SK-N-SH (cell line): ENCODE measurements at regions not wholly inside any gene's neighbourhood (a gene's known extent, or its start where the extent isn't known, plus 50 kb on each side); places are given as distances from the start of the nearest gene placed in this dataset.
A peak's percentile ranks its signal among the peaks of the same experiment; 100 is the strongest.

ENCODE experiments used
- CTCF ChIA-PET: fragments of 300-600, 350-600 bp; formaldehyde crosslinking; extraction: SDS; loops from one replicate; lab custom pipeline; 2021; lab: Yijun Ruan, JAX
- POLR2A ChIA-PET: fragments of 350-600 bp; sonication (Branson Sonifier 250); formaldehyde crosslinking; extraction: SDS; loops from one replicate; lab custom pipeline; 2020; ENCODE audit warnings: antibody characterized with exemption, inconsistent platforms; lab: Yijun Ruan, JAX
- DNase-seq: peaks from one replicate; pipeline ENCODE4 v3.0.0; 2012
- H2AFZ ChIP-seq: fragments of 200-600 bp; sonication (generic); 2 replicates; pipeline ENCODE4 v1.8.1; 2016; ENCODE audit warnings: antibody characterized with exemption, mild to moderate bottlenecking, low read depth
- H3F3A ChIP-seq: fragments of 200-600 bp; sonication (generic); replicated peaks from 2 replicates; pipeline ENCODE3; 2016; ENCODE audit warnings: antibody characterized with exemption, mild to moderate bottlenecking; ENCODE audit not compliant: insufficient read depth
- H3K27ac ChIP-seq, 2 experiments: fragments of 200-500 bp in 1 of 2; fragments of 200-600 bp in 1 of 2; sonication (Bioruptor generic) in 1 of 2; sonication (generic), shearing (Covaris generic) in 1 of 2; 2 replicates each; pipeline versions ENCODE4 v1.5.1 to v1.6.1; 2014 to 2016; ENCODE audit warnings: low read depth in 2 of 2, inconsistent platforms in 1 of 2, low read length in 1 of 2, mild to moderate bottlenecking in 1 of 2, mixed read lengths in 1 of 2
- H3K27me3 ChIP-seq: fragments of 200-600 bp; sonication (generic), shearing (Covaris generic); 2 replicates; pipeline ENCODE4 v1.6.1; 2016; ENCODE audit warnings: mixed run types; ENCODE audit not compliant: insufficient read depth
- H3K36me3 ChIP-seq, 2 experiments: fragments of 200-500 bp in 1 of 2; fragments of 200-600 bp in 1 of 2; sonication (Bioruptor generic) in 1 of 2; sonication (generic) in 1 of 2; replicated peaks in 1 of 2; 2 replicates each; pipeline versions ENCODE3 to v1.5.1; 2014 to 2016; ENCODE audit warnings: low read length in 1 of 2, mild to moderate bottlenecking in 1 of 2; ENCODE audit not compliant: insufficient read depth in 2 of 2, control insufficient read depth in 1 of 2
- H3K4me1 ChIP-seq, 2 experiments: fragments of 200-500 bp in 1 of 2; fragments of 200-600 bp in 1 of 2; sonication (Bioruptor generic) in 1 of 2; sonication (generic), shearing (Covaris generic) in 1 of 2; 2 replicates each; pipeline versions ENCODE4 v1.5.1 to v1.6.1; 2014 to 2016; ENCODE audit warnings: low read depth in 1 of 2, low read length in 1 of 2, mixed run types in 1 of 2; ENCODE audit not compliant: insufficient read depth in 2 of 2, control insufficient read depth in 1 of 2
- H3K4me2 ChIP-seq: fragments of 200-600 bp; sonication (generic), shearing (Covaris generic); 2 replicates; pipeline ENCODE4 v1.6.1; 2017; ENCODE audit warnings: mixed run types
- H3K4me3 ChIP-seq, 2 experiments: fragments of 200-500 bp in 1 of 2; fragments of 200-600 bp in 1 of 2; sonication (Bioruptor generic) in 1 of 2; sonication (generic), shearing (Covaris generic) in 1 of 2; 2 replicates each; pipeline versions ENCODE4 v1.5.1 to v1.8.1; 2014 to 2016; ENCODE audit warnings: low read depth in 2 of 2, inconsistent platforms in 1 of 2, low read length in 1 of 2, mild to moderate bottlenecking in 1 of 2, mixed read lengths in 1 of 2, moderate library complexity in 1 of 2
- H3K79me2 ChIP-seq: fragments of 200-600 bp; sonication (generic); 2 replicates; pipeline ENCODE4 v1.8.1; 2017; ENCODE audit warnings: mild to moderate bottlenecking; ENCODE audit not compliant: insufficient read depth
- H3K9ac ChIP-seq: fragments of 200-600 bp; sonication (generic); 2 replicates; pipeline ENCODE4 v1.6.1; 2017; ENCODE audit warnings: mixed run types
- H3K9me2 ChIP-seq: fragments of 200-600 bp; sonication (generic); 2 replicates; pipeline ENCODE4 v1.6.1; 2017; ENCODE audit warnings: mixed run types
- H3K9me3 ChIP-seq: fragments of 200-600 bp; sonication (generic); 2 replicates; pipeline ENCODE4 v1.6.1; 2017; ENCODE audit warnings: mixed run types, mild to moderate bottlenecking, moderate library complexity
- H4K20me1 ChIP-seq: fragments of 200-600 bp; sonication (generic); 2 replicates; pipeline ENCODE4 v1.6.1; 2017; ENCODE audit warnings: mild to moderate bottlenecking, mixed run types; ENCODE audit not compliant: insufficient read depth
- EP300 ChIP-seq, 2 experiments: IDR thresholded peaks; 2 replicates each; pipeline versions ENCODE4 v1.4.0 to v1.6.1; 2012; ENCODE audit warnings: borderline replicate concordance in 1 of 2, low read depth in 1 of 2, low read length in 1 of 2
- FOSL2 ChIP-seq: IDR thresholded peaks from 2 replicates; pipeline ENCODE4 v1.4.0; 2012; ENCODE audit warnings: low read depth, mild to moderate bottlenecking, moderate library complexity, borderline replicate concordance
- FOXJ3 ChIP-seq: sonication (generic); formaldehyde crosslinking; IDR thresholded peaks from 2 replicates; pipeline ENCODE4 v1.5.1; 2020; ENCODE audit warnings: mild to moderate bottlenecking, missing genetic modification reagents
- GABPA ChIP-seq: IDR thresholded peaks from 2 replicates; pipeline ENCODE4 v1.4.0; 2012; ENCODE audit warnings: low read depth, mild to moderate bottlenecking
- GATA2 ChIP-seq: sonication (generic); formaldehyde crosslinking; IDR thresholded peaks from 2 replicates; pipeline ENCODE4 v1.5.0; 2020; ENCODE audit warnings: mild to moderate bottlenecking, missing genetic modification reagents
- JUND ChIP-seq: IDR thresholded peaks from 2 replicates; pipeline ENCODE4 v1.4.0; 2012
- MEF2A ChIP-seq: IDR thresholded peaks from 2 replicates; pipeline ENCODE4 v1.4.0; 2012; ENCODE audit warnings: low read depth, borderline replicate concordance
- NRF1 ChIP-seq: IDR thresholded peaks from 2 replicates; pipeline ENCODE4 v1.6.1; 2012; ENCODE audit warnings: low read depth, mild to moderate bottlenecking, low read length
- REST ChIP-seq: IDR thresholded peaks from 2 replicates; pipeline ENCODE4 v1.6.1; 2012; ENCODE audit warnings: mild to moderate bottlenecking, low read depth, low read length, moderate library complexity
- RXRA ChIP-seq: IDR thresholded peaks from 2 replicates; pipeline ENCODE4 v1.4.0; 2012; ENCODE audit warnings: low read depth, mild to moderate bottlenecking, borderline replicate concordance
- SIN3A ChIP-seq: IDR thresholded peaks from 2 replicates; pipeline ENCODE4 v1.6.1; 2012; ENCODE audit warnings: low read depth, mild to moderate bottlenecking, low read length, moderate library complexity, borderline replicate concordance
- TCF12 ChIP-seq: IDR thresholded peaks from 2 replicates; pipeline ENCODE4 v1.4.0; 2012
- TEAD4 ChIP-seq: IDR thresholded peaks from 2 replicates; pipeline ENCODE4 v1.4.0; 2012; ENCODE audit warnings: mild to moderate bottlenecking, borderline replicate concordance; ENCODE audit not compliant: insufficient read depth
- USF2 ChIP-seq: fragments of 150-350 bp; IDR thresholded peaks from 2 replicates; pipeline ENCODE4 v1.6.1; 2017; ENCODE audit warnings: antibody characterized with exemption, low read length, low read depth, borderline replicate concordance
- WGBS: methylation state at CpG from one replicate; pipeline ENCODE4 v1.1.6; 2017; ENCODE audit warnings: low lambda C conversion rate; 5-methylcytosine and 5-hydroxymethylcytosine counted together
- TF ChIP-seq, protein P1 (sequence below): IDR thresholded peaks from 2 replicates; pipeline ENCODE4 v1.4.0; 2012; ENCODE audit warnings: low read depth

DNA sequence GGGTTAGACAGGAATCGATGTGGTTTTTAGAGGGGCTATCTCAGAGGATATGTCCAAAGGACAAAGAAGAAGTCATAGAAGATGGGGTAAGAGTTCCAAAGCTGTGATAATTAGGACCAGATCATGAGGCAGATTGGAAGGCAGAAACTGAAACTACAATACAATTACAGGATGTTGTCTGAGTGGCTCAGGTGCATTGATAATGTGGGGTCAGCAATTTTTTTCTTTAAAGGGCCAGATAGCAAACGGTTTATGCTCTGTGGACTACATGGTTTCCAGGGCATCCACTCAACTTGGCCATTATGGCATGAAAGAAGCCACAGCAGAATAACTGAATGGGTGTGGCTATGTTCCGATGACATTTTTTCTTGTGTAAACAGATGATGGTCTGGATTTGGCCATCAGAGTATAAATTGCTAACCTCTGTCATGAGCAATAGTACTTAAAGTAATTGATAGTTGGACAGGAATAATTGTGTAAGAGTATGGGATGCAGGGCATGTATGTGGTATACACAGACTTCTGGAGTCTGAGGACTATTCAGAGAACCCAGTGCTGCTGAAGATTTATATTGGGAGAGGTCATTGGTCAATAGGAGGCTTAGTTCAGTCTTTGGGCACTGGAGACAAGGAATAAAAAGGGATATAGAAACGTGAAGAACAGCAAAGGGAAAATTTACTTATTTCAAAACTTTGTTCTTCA, 198.4 kb upstream of the ADGRL4 start:
- Histone ChIP-seq H3K27me3 (no peaks in the 10 kb centered on the region), H3K9me2 (no peaks in the 10 kb centered on the region; the same call in 1 of the 2 replicates), H4K20me1 (no peaks in the 10 kb centered on the region), H3K9me3 (no peaks in the 10 kb centered on the region), H3K79me2 (no peaks in the 10 kb centered on the region), H3F3A (no peaks in the 10 kb centered on the region), H3K4me2 (no peak overlapping the region), H3K27ac (no peak overlapping the region), H3K9ac (no peak overlapping the region), H3K4me3 (no peak overlapping the region), H3K4me1 (no peaks in the 10 kb centered on the region), H3K36me3 (no peaks in the 10 kb centered on the region), H2AFZ (no peak overlapping the region)
- TF ChIP-seq, protein P1, sequence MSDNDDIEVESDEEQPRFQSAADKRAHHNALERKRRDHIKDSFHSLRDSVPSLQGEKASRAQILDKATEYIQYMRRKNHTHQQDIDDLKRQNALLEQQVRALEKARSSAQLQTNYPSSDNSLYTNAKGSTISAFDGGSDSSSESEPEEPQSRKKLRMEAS = no peak
- TF ChIP-seq FOXJ3 (no peak), RXRA (no peak), SIN3A (no peak), JUND (no peak), REST (no peak), USF2 (no peak), MEF2A (no peak), EP300 (IDR thresholded peaks at IDR 0.05; ENCODE audit: borderline replicate concordance in 1 of 2, low read depth in 1 of 2, low read length in 1 of 2) (no peak), NRF1 (no peak)
- POLR2A ChIA-PET = no interaction called here
- CTCF ChIA-PET = no interaction called here
- 46% methylated on average over 4 of the region's 4 CpGs for whole genome bisulfite sequencing
- no peak for DNase-seq

DNA sequence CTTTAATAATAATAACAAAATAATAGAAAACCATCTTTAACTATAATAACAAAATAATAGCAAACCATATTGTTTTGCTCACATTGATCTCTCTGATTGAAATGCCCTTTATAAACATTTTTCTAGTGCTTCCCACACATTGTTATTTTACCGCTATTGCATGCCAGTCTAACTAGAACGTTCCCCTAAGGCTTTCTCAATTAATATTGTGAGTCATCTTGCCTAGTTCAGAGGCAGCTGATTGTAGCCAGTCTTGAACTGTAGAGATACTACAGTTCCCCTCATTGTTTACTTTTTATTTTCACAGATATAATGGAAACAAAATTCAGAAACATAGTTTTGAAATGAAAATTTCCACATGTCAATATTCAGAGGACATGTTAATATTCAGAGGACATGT, 192.3 kb upstream of the ADGRL4 start:
- H3K4me3 ChIP-seq = no peak overlapping the region
- H3K4me2 ChIP-seq = no peak overlapping the region
- H4K20me1 ChIP-seq = no peaks in the 10 kb centered on the region
- H2AFZ ChIP-seq = no peak overlapping the region
- DNase-seq = no peak
- H3K27ac ChIP-seq = peak overlapping the region in 1 of 2 experiments; percentile 46; a peak in 1 of 4 replicates
- no peaks in the 10 kb centered on the region for H3K79me2 ChIP-seq
- ChIA-PET POLR2A (no interaction called here), CTCF (interaction anchor here (1.7 to 2.7 kb wide), 3 partner anchors 10 to 360 kb away, joined by 6 to 13 read pairs (median 7); no protein-coding TSS in a partner anchor)
- H3F3A ChIP-seq = no peaks in the 10 kb centered on the region
- WGBS = 11% methylated on average over 2 of the region's 2 CpGs
- no peak overlapping the region for H3K9ac ChIP-seq
- H3K9me2 ChIP-seq = no peaks in the 10 kb centered on the region; the same call in 1 of the 2 replicates
- peaks cover 0 to 2% of the 10 kb centered on the region in 2 experiments; a peak in 2 of 4 replicates for H3K4me1 ChIP-seq
- H3K9me3 ChIP-seq = no peaks in the 10 kb centered on the region
- no peak for TF ChIP-seq GABPA
- peak; percentile 58 for TF ChIP-seq JUND
- TF ChIP-seq GATA2 = no peak
- 0 out of 2 replicates have a peak, but pooled peaks have one; percentile 8 for TF ChIP-seq TCF12
- peak; percentile 55; the same call in 1 of the 2 replicates for TF ChIP-seq FOSL2
- TF ChIP-seq TEAD4 = no peak
- no peaks in the 10 kb centered on the region for H3K36me3 ChIP-seq
- H3K27me3 ChIP-seq = no peaks in the 10 kb centered on the region
